ENCODE measurements at regions not wholly inside any gene's neighbourhood (a gene's known extent, or its start where the extent isn't known, plus 50 kb on each side); places are given as distances from the start of the nearest gene placed in this dataset.
A peak's percentile ranks its signal among the peaks of the same experiment; 100 is the strongest.
"Not testable (repeated sequence)": the region's sequence is repeated elsewhere in the genome, so short reads cannot be mapped to it uniquely, and the experiment has no call there.

GRCh38 chr10:3887885-3888476 is 103.0 kb upstream of the KLF6 start:
- DNase-seq (ENCODE audit: low spot score), result peak; percentile 43

GRCh38 chr10:3887404-3887803 is 102.4 kb upstream of the KLF6 start:
- no peak for DNase-seq (ENCODE audit: low spot score)

GRCh38 chr10:3886641-3887251 is 101.7 kb upstream of the KLF6 start:
- peak; percentile 72 for DNase-seq (ENCODE audit: low spot score)

- no peak for DNase-seq (ENCODE audit: low spot score)
Observed at GRCh38 chr10:3886191-3886590, 101.2 kb upstream of the KLF6 start.

GRCh38 chr10:3882855-3883254 is 97.8 kb upstream of the KLF6 start:
- DNase-seq (ENCODE audit: low spot score), result no peak

GRCh38 chr10:3881622-3882021 is 96.6 kb upstream of the KLF6 start:
- peak; percentile 46 for DNase-seq (ENCODE audit: low spot score)

GRCh38 chr10:3879073-3879472 is 94.1 kb upstream of the KLF6 start:
- no peak for DNase-seq (ENCODE audit: low spot score)

- no peak for DNase-seq (ENCODE audit: low spot score)
Observed at GRCh38 chr10:3877211-3878000, 92.4 kb upstream of the KLF6 start.

- DNase-seq (ENCODE audit: low spot score), result no peak
Observed at GRCh38 chr10:3876350-3876962, 91.4 kb upstream of the KLF6 start.

GRCh38 chr10:3875842-3876235 is 90.8 kb upstream of the KLF6 start:
- DNase-seq (ENCODE audit: low spot score), result no peak

- DNase-seq (ENCODE audit: low spot score), result peak; percentile 85
Observed at GRCh38 chr10:3874990-3875841, 90.2 kb upstream of the KLF6 start.

GRCh38 chr10:3874610-3874989 is 89.6 kb upstream of the KLF6 start:
- DNase-seq (ENCODE audit: low spot score), result not testable (repeated sequence)

- DNase-seq (ENCODE audit: low spot score), result peak; percentile 87
Observed at GRCh38 chr10:3873728-3874461, 88.9 kb upstream of the KLF6 start.

- DNase-seq (ENCODE audit: low spot score), result no peak
Observed at GRCh38 chr10:3872712-3873329, 87.8 kb upstream of the KLF6 start.

GRCh38 chr10:3871424-3871996 is 86.5 kb upstream of the KLF6 start:
- no peak for DNase-seq (ENCODE audit: low spot score)

GRCh38 chr10:3869036-3869435 is 84.0 kb upstream of the KLF6 start:
- no peak for DNase-seq (ENCODE audit: low spot score)

- no peak for DNase-seq (ENCODE audit: low spot score)
Observed at GRCh38 chr10:3868271-3868664, 83.3 kb upstream of the KLF6 start.

- no peak for DNase-seq (ENCODE audit: low spot score)
Observed at GRCh38 chr10:3867454-3868270, 82.7 kb upstream of the KLF6 start.

GRCh38 chr10:3866332-3866731 is 81.3 kb upstream of the KLF6 start:
- no peak for DNase-seq (ENCODE audit: low spot score)
